ENCODE measurements at regions not wholly inside any gene's neighbourhood (a gene's known extent, or its start where the extent isn't known, plus 50 kb on each side); places are given as distances from the start of the nearest gene placed in this dataset.

DNA sequence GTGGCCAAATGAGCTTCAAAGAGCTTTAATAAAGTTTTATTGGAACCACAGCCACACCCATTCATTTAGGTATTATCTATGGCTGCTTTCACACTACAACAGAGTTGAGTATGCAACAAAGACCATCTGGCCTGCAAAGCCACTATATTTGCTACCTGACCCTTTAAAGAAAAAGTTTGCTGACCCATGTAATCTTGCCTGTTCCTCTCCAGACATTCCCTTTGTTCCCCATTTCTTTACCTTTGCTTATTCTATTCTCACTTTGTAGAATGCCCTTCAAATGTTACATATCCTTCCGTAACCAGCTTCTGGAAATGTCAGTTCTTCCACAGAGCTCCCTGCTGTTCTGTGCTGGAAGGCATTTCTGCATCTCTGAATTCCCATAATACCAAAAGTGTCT, 320.2 kb downstream of the TLE1 start:
- TF ChIP-seq, protein P1, sequence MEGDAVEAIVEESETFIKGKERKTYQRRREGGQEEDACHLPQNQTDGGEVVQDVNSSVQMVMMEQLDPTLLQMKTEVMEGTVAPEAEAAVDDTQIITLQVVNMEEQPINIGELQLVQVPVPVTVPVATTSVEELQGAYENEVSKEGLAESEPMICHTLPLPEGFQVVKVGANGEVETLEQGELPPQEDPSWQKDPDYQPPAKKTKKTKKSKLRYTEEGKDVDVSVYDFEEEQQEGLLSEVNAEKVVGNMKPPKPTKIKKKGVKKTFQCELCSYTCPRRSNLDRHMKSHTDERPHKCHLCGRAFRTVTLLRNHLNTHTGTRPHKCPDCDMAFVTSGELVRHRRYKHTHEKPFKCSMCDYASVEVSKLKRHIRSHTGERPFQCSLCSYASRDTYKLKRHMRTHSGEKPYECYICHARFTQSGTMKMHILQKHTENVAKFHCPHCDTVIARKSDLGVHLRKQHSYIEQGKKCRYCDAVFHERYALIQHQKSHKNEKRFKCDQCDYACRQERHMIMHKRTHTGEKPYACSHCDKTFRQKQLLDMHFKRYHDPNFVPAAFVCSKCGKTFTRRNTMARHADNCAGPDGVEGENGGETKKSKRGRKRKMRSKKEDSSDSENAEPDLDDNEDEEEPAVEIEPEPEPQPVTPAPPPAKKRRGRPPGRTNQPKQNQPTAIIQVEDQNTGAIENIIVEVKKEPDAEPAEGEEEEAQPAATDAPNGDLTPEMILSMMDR (optimal IDR thresholded peaks at IDR 0.05 in 1 of 3, IDR thresholded peaks at IDR 0.05 in 1 of 3, conservative IDR thresholded peaks at IDR 0.05 in 1 of 3; ENCODE audit: extremely low read depth in 1 of 3, insufficient read depth in 2 of 3, low read length in 3 of 3) = no peak
- TF ChIP-seq EZH2 (IDR thresholded peaks at IDR 0.05; ENCODE audit: low read length) = no peak
